Nephron progenitor cell (in vitro differentiated cells): ENCODE measurements at regions not wholly inside any gene's neighbourhood (a gene's known extent, or its start where the extent isn't known, plus 50 kb on each side); places are given as distances from the start of the nearest gene placed in this dataset.
A peak's percentile ranks its signal among the peaks of the same experiment; 100 is the strongest.
"Not testable (repeated sequence)": the region's sequence is repeated elsewhere in the genome, so short reads cannot be mapped to it uniquely, and the experiment has no call there.

Experiments
- DNase-seq: peaks from one replicate; pipeline ENCODE4 v3.0.0; 2021
- H3K27ac Mint-ChIP-seq: 2 replicates; pipeline ENCODE4 v1.8.0; 2021; ENCODE audit warnings: mild to moderate bottlenecking, moderate library complexity, mixed read lengths
- H3K27me3 Mint-ChIP-seq: 2 replicates; pipeline ENCODE4 v1.8.0; 2021; ENCODE audit warnings: mild to moderate bottlenecking, low read depth, mixed read lengths; ENCODE audit not compliant: poor library complexity
- H3K36me3 Mint-ChIP-seq: 2 replicates; pipeline ENCODE4 v1.8.0; 2021; ENCODE audit warnings: low read depth, mixed read lengths
- H3K4me1 Mint-ChIP-seq: 2 replicates; pipeline ENCODE4 v1.8.0; 2021; ENCODE audit warnings: mixed read lengths
- H3K4me3 Mint-ChIP-seq: 2 replicates; pipeline ENCODE4 v1.8.0; 2021; ENCODE audit warnings: mild to moderate bottlenecking, moderate library complexity, mixed read lengths
- H3K9me3 Mint-ChIP-seq: 2 replicates; pipeline ENCODE4 v1.8.0; 2021; ENCODE audit warnings: mild to moderate bottlenecking, moderate library complexity, mixed read lengths
- TF ChIP-seq, protein P1 (sequence below): fragments of 200-600 bp; sonication (generic); IDR thresholded peaks from 2 replicates; pipeline ENCODE4 v1.5.0; 2021; ENCODE audit warnings: antibody characterized with exemption

DNA sequence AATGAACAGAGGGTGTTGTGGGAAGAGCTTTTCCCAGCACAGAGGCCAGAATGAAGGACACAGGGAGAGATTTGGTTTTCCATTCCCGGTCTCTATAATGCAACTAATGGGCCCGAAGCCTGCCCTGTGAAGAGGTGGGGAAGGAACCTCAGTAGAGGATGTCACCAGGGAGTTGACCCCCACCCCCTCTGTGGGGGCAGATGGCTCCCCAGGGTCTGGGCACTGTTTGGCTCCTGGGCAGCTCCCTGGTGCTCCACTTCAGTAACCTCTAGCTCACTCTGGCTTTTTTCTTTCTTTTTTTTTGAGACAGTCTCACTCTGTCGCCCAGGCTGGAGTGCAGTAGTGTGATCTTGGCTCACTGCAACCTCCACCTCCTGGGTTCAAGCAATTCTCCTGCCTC is 109.1 kb upstream of the DLG1 start:
- Mint-ChIP-seq H3K4me3 (peak overlapping the region; percentile 52), H3K4me1 (peaks cover 44% of the 10 kb centered on the region), H3K27me3 (no peaks in the 10 kb centered on the region), H3K27ac (peak overlapping the region; percentile 97), H3K9me3 (peaks cover 38% of the 10 kb centered on the region), H3K36me3 (peaks cover 9% of the 10 kb centered on the region)
- no peak for DNase-seq
- TF ChIP-seq, protein P1, sequence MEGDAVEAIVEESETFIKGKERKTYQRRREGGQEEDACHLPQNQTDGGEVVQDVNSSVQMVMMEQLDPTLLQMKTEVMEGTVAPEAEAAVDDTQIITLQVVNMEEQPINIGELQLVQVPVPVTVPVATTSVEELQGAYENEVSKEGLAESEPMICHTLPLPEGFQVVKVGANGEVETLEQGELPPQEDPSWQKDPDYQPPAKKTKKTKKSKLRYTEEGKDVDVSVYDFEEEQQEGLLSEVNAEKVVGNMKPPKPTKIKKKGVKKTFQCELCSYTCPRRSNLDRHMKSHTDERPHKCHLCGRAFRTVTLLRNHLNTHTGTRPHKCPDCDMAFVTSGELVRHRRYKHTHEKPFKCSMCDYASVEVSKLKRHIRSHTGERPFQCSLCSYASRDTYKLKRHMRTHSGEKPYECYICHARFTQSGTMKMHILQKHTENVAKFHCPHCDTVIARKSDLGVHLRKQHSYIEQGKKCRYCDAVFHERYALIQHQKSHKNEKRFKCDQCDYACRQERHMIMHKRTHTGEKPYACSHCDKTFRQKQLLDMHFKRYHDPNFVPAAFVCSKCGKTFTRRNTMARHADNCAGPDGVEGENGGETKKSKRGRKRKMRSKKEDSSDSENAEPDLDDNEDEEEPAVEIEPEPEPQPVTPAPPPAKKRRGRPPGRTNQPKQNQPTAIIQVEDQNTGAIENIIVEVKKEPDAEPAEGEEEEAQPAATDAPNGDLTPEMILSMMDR, result no peak

DNA sequence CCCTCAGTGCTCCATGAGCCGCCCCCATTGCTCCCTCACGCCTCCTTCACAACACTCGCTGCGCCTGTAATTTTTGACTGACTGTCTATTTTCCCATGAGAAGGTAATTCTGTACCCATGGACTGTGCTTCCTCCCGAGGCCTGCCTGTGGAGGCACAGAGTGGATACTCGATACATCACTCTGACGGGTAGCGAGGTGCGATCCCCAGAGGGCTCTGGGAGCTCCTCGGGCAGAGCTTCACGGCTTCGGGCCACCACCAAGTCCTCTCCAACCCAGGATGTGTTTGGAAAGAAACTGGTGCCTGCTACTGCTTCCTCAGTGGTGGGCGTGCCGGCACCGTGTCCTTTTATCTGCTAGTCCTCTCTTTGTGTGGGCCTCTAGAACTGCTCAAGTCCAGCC is 108.6 kb upstream of the DLG1 start:
- TF ChIP-seq, protein P1, result no peak
- peaks cover 46% of the 10 kb centered on the region for H3K4me1 Mint-ChIP-seq
- H3K4me3 Mint-ChIP-seq, result peak overlapping the region; percentile 52
- H3K9me3 Mint-ChIP-seq, result peaks cover 33% of the 10 kb centered on the region
- H3K36me3 Mint-ChIP-seq, result peaks cover 9% of the 10 kb centered on the region
- H3K27me3 Mint-ChIP-seq, result no peaks in the 10 kb centered on the region
- peak overlapping the region; percentile 90 for H3K27ac Mint-ChIP-seq
- DNase-seq, result no peak

DNA sequence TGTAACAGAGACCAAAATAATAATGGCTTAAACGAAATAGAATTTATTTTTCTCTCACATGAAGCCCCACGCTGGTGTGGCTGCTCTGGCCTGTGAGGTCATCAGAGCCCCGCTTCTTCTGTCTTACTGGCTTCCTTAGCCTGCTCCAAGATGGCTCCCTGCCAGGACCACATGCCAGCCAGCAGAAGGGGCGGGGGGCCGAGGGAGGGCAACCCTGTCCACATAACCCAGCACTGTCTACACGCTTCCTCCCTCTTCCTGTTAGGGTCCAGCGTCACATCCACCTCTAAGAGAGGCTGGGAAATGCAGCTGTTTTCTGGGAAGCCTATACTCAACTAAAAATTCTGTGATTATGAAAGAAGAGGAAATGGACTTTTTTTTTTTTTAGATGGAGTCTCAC is 107.9 kb upstream of the DLG1 start:
- peaks cover 53% of the 10 kb centered on the region for H3K4me1 Mint-ChIP-seq
- no peak overlapping the region for H3K27ac Mint-ChIP-seq
- TF ChIP-seq, protein P1, result no peak
- H3K9me3 Mint-ChIP-seq, result peaks cover 25% of the 10 kb centered on the region
- no peak for DNase-seq
- no peak overlapping the region for H3K4me3 Mint-ChIP-seq
- H3K36me3 Mint-ChIP-seq, result peaks cover 9% of the 10 kb centered on the region
- no peaks in the 10 kb centered on the region for H3K27me3 Mint-ChIP-seq

DNA sequence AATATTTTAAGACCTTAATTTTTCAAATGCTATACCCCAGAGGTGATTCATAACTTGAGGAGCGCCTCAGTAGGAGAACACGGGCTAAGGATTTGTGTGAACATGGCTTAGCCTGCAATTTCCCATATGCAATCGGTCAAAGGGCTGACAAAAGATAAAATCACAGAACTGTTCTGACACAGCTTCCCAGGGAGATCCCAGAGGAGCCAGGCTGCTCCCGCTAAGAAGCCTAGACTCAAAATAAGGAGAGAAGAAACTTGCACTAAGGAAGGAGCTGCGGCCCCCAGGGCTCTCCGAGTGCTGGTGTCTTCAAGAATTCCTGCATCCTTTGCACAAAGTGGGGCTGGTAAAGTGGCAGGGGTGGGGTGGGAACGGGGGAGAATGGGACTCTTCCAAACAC is 106.3 kb upstream of the DLG1 start:
- H3K27ac Mint-ChIP-seq, result peak overlapping the region; percentile 66
- TF ChIP-seq, protein P1, result no peak
- no peaks in the 10 kb centered on the region for H3K27me3 Mint-ChIP-seq
- H3K4me3 Mint-ChIP-seq, result no peak overlapping the region
- H3K36me3 Mint-ChIP-seq, result peaks cover 2% of the 10 kb centered on the region
- H3K9me3 Mint-ChIP-seq, result peaks cover 12% of the 10 kb centered on the region
- peaks cover 67% of the 10 kb centered on the region for H3K4me1 Mint-ChIP-seq
- no peak for DNase-seq

DNA sequence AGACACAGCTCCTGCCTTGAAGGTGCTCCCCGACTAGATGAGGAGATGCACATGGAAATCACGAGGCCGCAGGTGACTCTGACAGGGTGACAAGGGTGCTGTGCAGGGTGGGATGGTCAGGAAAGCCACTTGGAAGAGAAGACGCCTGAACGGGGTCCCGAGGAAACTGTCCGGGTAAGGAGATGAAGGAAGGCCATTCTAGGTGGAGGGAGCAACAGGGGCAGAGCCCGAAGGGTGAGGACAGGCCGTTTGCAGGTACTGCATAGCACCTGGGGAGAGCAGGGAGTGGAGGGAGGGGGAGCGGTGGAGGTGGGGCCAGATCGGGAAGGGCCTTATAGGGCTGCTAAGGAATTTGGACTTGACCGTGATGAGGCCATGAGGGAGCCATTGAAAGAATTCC is 105.6 kb upstream of the DLG1 start:
- no peak for DNase-seq
- H3K27me3 Mint-ChIP-seq, result peaks cover 2% of the 10 kb centered on the region
- TF ChIP-seq, protein P1, result no peak
- H3K36me3 Mint-ChIP-seq, result no peaks in the 10 kb centered on the region
- H3K4me3 Mint-ChIP-seq, result no peak overlapping the region
- H3K9me3 Mint-ChIP-seq, result peaks cover 5% of the 10 kb centered on the region
- H3K27ac Mint-ChIP-seq, result no peak overlapping the region
- H3K4me1 Mint-ChIP-seq, result peaks cover 68% of the 10 kb centered on the region

DNA sequence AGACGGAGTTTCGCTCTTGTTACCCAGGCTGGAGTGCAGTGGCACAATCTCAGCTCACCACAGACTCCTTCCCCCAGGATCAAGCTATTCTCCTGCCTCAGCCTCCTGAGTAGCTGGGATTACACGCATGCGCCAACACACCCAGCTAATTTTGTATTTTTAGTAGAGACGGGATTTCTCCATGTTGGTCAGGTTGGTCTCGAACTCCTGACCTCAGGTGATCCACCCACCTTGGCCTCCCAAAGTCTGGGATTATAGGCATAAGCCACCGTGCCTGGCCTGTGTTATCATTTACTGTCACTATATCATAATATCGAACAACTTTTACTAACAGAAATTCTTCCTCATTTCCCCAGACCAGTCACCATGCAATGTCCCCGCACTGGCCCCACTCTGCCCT is 104.0 kb upstream of the DLG1 start:
- H3K4me3 Mint-ChIP-seq, H3K36me3 Mint-ChIP-seq, H3K27me3 Mint-ChIP-seq, DNase-seq, H3K9me3 Mint-ChIP-seq: not testable (repeated sequence)
- Mint-ChIP-seq H3K27ac (peak overlapping the region; percentile 28), H3K4me1 (peaks cover 64% of the 10 kb centered on the region)
